ENCODE measurements at regions not wholly inside any gene's neighbourhood (a gene's known extent, or its start where the extent isn't known, plus 50 kb on each side); places are given as distances from the start of the nearest gene placed in this dataset.

- intact Hi-C loops (cut with micrococcal nuclease; ENCODE audit: unreplicated experiment) = no loop called here
- H3K27ac ChIP-seq (ENCODE audit: control insufficient read depth, insufficient read depth) = no peak overlapping the region
- DNase-seq (ENCODE audit: low read depth, low spot score) (no peak), ATAC-seq (no peak), FAIRE-seq (no peak)
- no peaks in the 10 kb centered on the region for H3K36me3 ChIP-seq (ENCODE audit: control insufficient read depth in 2 of 2, insufficient read depth in 2 of 2, low read length in 1 of 2)
- peaks cover 5% of the 10 kb centered on the region; the same call in 1 of the 2 replicates for H3K4me1 ChIP-seq (ENCODE audit: control insufficient read depth, insufficient read depth, low read length)
- POLR2A ChIA-PET = no interaction called here
- SMC1A ChIA-PET (ENCODE audit: uncharacterized antibody, unreplicated experiment) = interaction anchor here (1.0 kb wide), 1 partner anchor 12 kb away, joined by 4 read pairs; no protein-coding TSS in a partner anchor
- BruUV-seq (replicated peaks) = no TSS peak
- RAD21 ChIA-PET (ENCODE audit: unreplicated experiment) = no interaction called here
- no peak overlapping the region for H3K9ac ChIP-seq (ENCODE audit: control insufficient read depth, insufficient read depth, low read length)
- no peak overlapping the region for H3K4me3 ChIP-seq
- 51% methylated on average over 5 of the region's 5 CpGs for WGBS (ENCODE audit: insufficient coverage, insufficient replicate concordance, low lambda C conversion rate, missing lambda C conversion rate)
- no peak overlapping the region for H2AFZ ChIP-seq (ENCODE audit: control insufficient read depth, low read depth, low read length)
- in situ Hi-C loops (cut with MboI) = loop anchor here (5.0 to 10.0 kb wide), 2 partner anchors 100 to 348 kb away; no protein-coding TSS in a partner anchor
- H3K27me3 ChIP-seq (replicated peaks in 1 of 2; ENCODE audit: control insufficient read depth in 2 of 2, insufficient read depth in 2 of 2, low read length in 1 of 2) = no peaks in the 10 kb centered on the region
- CTCF ChIA-PET = no interaction called here
- H4K20me1 ChIP-seq (ENCODE audit: control insufficient read depth, insufficient read depth) = no peaks in the 10 kb centered on the region
- H3K4me2 ChIP-seq (ENCODE audit: control insufficient read depth, insufficient read depth) = no peak overlapping the region
- no peaks in the 10 kb centered on the region for H3K79me2 ChIP-seq (ENCODE audit: control insufficient read depth, insufficient read depth, low read length)
- no peaks in the 10 kb centered on the region; the same call in 2 of the 3 replicates for H3K9me3 ChIP-seq (replicated peaks; ENCODE audit: control insufficient read depth, insufficient read depth, low read length)
- TF ChIP-seq POLR2AphosphoS2 (IDR thresholded peaks at IDR 0.05; ENCODE audit: low read depth, low read length) = no peak
- no peak for TF ChIP-seq HCFC1 (IDR thresholded peaks at IDR 0.05; ENCODE audit: low read length)
Measured at GRCh38 chrX:9356846-9357245, 108.0 kb upstream of the TBL1X start.

GRCh38 chrX:9357518-9358114, 107.2 kb upstream of the TBL1X start:
- Histone ChIP-seq H3K9ac (ENCODE audit: control insufficient read depth, insufficient read depth, low read length) (no peak overlapping the region), H3K4me3 (no peak overlapping the region), H3K4me1 (ENCODE audit: control insufficient read depth, insufficient read depth, low read length) (peaks cover 5% of the 10 kb centered on the region; the same call in 1 of the 2 replicates), H2AFZ (ENCODE audit: control insufficient read depth, low read depth, low read length) (no peak overlapping the region), H3K36me3 (ENCODE audit: control insufficient read depth in 2 of 2, insufficient read depth in 2 of 2, low read length in 1 of 2) (no peaks in the 10 kb centered on the region), H3K4me2 (ENCODE audit: control insufficient read depth, insufficient read depth) (no peak overlapping the region), H4K20me1 (ENCODE audit: control insufficient read depth, insufficient read depth) (no peaks in the 10 kb centered on the region), H3K27me3 (replicated peaks in 1 of 2; ENCODE audit: control insufficient read depth in 2 of 2, insufficient read depth in 2 of 2, low read length in 1 of 2) (no peaks in the 10 kb centered on the region), H3K27ac (ENCODE audit: control insufficient read depth, insufficient read depth) (no peak overlapping the region), H3K79me2 (ENCODE audit: control insufficient read depth, insufficient read depth, low read length) (no peaks in the 10 kb centered on the region), H3K9me3 (replicated peaks; ENCODE audit: control insufficient read depth, insufficient read depth, low read length) (no peaks in the 10 kb centered on the region; the same call in 2 of the 3 replicates)
- no peak for DNase-seq (ENCODE audit: low read depth, low spot score)
- ChIA-PET POLR2A (no interaction called here), CTCF (no interaction called here), SMC1A (ENCODE audit: uncharacterized antibody, unreplicated experiment) (interaction anchor here (0.6 to 1.0 kb wide), 2 partner anchors 11 to 1909 kb away, joined by 3 to 4 read pairs; no protein-coding TSS in a partner anchor), RAD21 (ENCODE audit: unreplicated experiment) (no interaction called here)
- 55% methylated on average over 7 of the region's 7 CpGs for WGBS (ENCODE audit: insufficient coverage, insufficient replicate concordance, low lambda C conversion rate, missing lambda C conversion rate)
- TF ChIP-seq SREBF1 (IDR thresholded peaks at IDR 0.05; ENCODE audit: low read length) (no peak), FOXM1 (IDR thresholded peaks at IDR 0.05; ENCODE audit: low read depth, low read length) (no peak), LARP7 (IDR thresholded peaks at IDR 0.05) (no peak), ATF3 (IDR thresholded peaks at IDR 0.05; ENCODE audit: borderline replicate concordance, extremely low read depth, low read depth, low read length) (no peak), CBX3 (IDR thresholded peaks at IDR 0.05; ENCODE audit: borderline replicate concordance, low read depth) (no peak), ZNF274 (IDR thresholded peaks at IDR 0.05; ENCODE audit: insufficient read depth, insufficient read length) (no peak), ZNF622 (IDR thresholded peaks at IDR 0.05) (no peak)
- TF ChIP-seq, protein P1, sequence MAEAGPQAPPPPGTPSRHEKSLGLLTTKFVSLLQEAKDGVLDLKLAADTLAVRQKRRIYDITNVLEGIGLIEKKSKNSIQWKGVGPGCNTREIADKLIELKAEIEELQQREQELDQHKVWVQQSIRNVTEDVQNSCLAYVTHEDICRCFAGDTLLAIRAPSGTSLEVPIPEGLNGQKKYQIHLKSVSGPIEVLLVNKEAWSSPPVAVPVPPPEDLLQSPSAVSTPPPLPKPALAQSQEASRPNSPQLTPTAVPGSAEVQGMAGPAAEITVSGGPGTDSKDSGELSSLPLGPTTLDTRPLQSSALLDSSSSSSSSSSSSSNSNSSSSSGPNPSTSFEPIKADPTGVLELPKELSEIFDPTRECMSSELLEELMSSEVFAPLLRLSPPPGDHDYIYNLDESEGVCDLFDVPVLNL (IDR thresholded peaks at IDR 0.05; ENCODE audit: low read depth, low read length) = no peak
- FAIRE-seq = no peak
- in situ Hi-C loops (cut with MboI) (loop anchor here (5.0 to 10.0 kb wide), 2 partner anchors 100 to 347 kb away; no protein-coding TSS in a partner anchor), intact Hi-C loops (cut with micrococcal nuclease; ENCODE audit: unreplicated experiment) (no loop called here)
- BruUV-seq (replicated peaks) = no TSS peak
- no peak for ATAC-seq

All from GM12878 (cell line).